ENCODE measurements at regions not wholly inside any gene's neighbourhood (a gene's known extent, or its start where the extent isn't known, plus 50 kb on each side); places are given as distances from the start of the nearest gene placed in this dataset.

GRCh38 chr5:67639976-67640375, 443.4 kb upstream of the CD180 start:
- TF ChIP-seq, protein P1, sequence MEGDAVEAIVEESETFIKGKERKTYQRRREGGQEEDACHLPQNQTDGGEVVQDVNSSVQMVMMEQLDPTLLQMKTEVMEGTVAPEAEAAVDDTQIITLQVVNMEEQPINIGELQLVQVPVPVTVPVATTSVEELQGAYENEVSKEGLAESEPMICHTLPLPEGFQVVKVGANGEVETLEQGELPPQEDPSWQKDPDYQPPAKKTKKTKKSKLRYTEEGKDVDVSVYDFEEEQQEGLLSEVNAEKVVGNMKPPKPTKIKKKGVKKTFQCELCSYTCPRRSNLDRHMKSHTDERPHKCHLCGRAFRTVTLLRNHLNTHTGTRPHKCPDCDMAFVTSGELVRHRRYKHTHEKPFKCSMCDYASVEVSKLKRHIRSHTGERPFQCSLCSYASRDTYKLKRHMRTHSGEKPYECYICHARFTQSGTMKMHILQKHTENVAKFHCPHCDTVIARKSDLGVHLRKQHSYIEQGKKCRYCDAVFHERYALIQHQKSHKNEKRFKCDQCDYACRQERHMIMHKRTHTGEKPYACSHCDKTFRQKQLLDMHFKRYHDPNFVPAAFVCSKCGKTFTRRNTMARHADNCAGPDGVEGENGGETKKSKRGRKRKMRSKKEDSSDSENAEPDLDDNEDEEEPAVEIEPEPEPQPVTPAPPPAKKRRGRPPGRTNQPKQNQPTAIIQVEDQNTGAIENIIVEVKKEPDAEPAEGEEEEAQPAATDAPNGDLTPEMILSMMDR (IDR thresholded peaks at IDR 0.05; ENCODE audit: insufficient read depth, low read depth, low read length), result no peak
- TF ChIP-seq EZH2 (IDR thresholded peaks at IDR 0.05; ENCODE audit: insufficient read depth, low read length), result no peak

Data from astrocyte (in vitro differentiated cells and primary cell).